Mesothelial cell of epicardium (in vitro differentiated cells): ENCODE measurements at regions not wholly inside any gene's neighbourhood (a gene's known extent, or its start where the extent isn't known, plus 50 kb on each side); places are given as distances from the start of the nearest gene placed in this dataset.
A peak's percentile ranks its signal among the peaks of the same experiment; 100 is the strongest.
"Not testable (repeated sequence)": the region's sequence is repeated elsewhere in the genome, so short reads cannot be mapped to it uniquely, and the experiment has no call there.

Experiments used
- DNase-seq, 2 experiments: peaks; one replicate each; pipeline ENCODE4 v3.0.0; 2021; ENCODE audit warnings: low spot score in 2 of 2; ENCODE audit not compliant: unreplicated experiment in 2 of 2
- H3K27ac Mint-ChIP-seq: 2 replicates; pipeline ENCODE4 v1.8.0; 2021; ENCODE audit warnings: mixed read lengths
- H3K27me3 Mint-ChIP-seq: 2 replicates; pipeline ENCODE4 v1.8.0; 2021; ENCODE audit warnings: low read depth, mixed read lengths
- H3K36me3 Mint-ChIP-seq: 2 replicates; pipeline ENCODE4 v1.8.0; 2021; ENCODE audit warnings: mixed read lengths
- H3K4me1 Mint-ChIP-seq: 2 replicates; pipeline ENCODE4 v1.8.0; 2021; ENCODE audit warnings: mixed read lengths
- H3K4me3 Mint-ChIP-seq: 2 replicates; pipeline ENCODE4 v1.8.0; 2021; ENCODE audit warnings: mild to moderate bottlenecking, moderate library complexity, mixed read lengths
- H3K9me3 Mint-ChIP-seq: 2 replicates; pipeline ENCODE4 v1.8.0; 2021; ENCODE audit warnings: mixed read lengths
- CTCF ChIP-seq: fragments of 200-600 bp; sonication (generic); IDR thresholded peaks from one replicate; pipeline ENCODE4 v1.5.0; 2021; ENCODE audit warnings: antibody characterized with exemption; ENCODE audit not compliant: unreplicated experiment

GRCh38 chr2:62320657-62321357 lies 124.9 kb downstream of the B3GNT2 start:
- H3K9me3 Mint-ChIP-seq = peaks cover 16% of the 10 kb centered on the region
- H3K4me3 Mint-ChIP-seq = no peak overlapping the region
- H3K27ac Mint-ChIP-seq = peak overlapping the region; percentile 54
- peaks cover 20% of the 10 kb centered on the region for H3K4me1 Mint-ChIP-seq
- no peak for DNase-seq
- H3K27me3 Mint-ChIP-seq = no peaks in the 10 kb centered on the region
- H3K36me3 Mint-ChIP-seq = peaks cover 12% of the 10 kb centered on the region
- no peak for TF ChIP-seq CTCF

- H3K4me3 Mint-ChIP-seq, H3K36me3 Mint-ChIP-seq, H3K27ac Mint-ChIP-seq, DNase-seq, H3K27me3 Mint-ChIP-seq: not testable (repeated sequence)
- Mint-ChIP-seq H3K9me3 (peaks cover 10% of the 10 kb centered on the region), H3K4me1 (peaks cover 20% of the 10 kb centered on the region)
Observed at GRCh38 chr2:62320137-62320536, 124.2 kb downstream of the B3GNT2 start.

GRCh38 chr2:62319070-62319469 lies 123.2 kb downstream of the B3GNT2 start:
- no peak for DNase-seq
- H3K4me3 Mint-ChIP-seq = no peak overlapping the region
- H3K27ac Mint-ChIP-seq = peak overlapping the region; percentile 7
- no peak for TF ChIP-seq CTCF
- no peaks in the 10 kb centered on the region for H3K9me3 Mint-ChIP-seq
- H3K4me1 Mint-ChIP-seq = peaks cover 20% of the 10 kb centered on the region
- H3K36me3 Mint-ChIP-seq = no peaks in the 10 kb centered on the region
- H3K27me3 Mint-ChIP-seq = no peaks in the 10 kb centered on the region

- Mint-ChIP-seq H3K9me3 (no peaks in the 10 kb centered on the region), H3K4me3 (no peak overlapping the region), H3K27me3 (no peaks in the 10 kb centered on the region), H3K36me3 (no peaks in the 10 kb centered on the region), H3K4me1 (peaks cover 4% of the 10 kb centered on the region), H3K27ac (no peak overlapping the region)
- no peak for TF ChIP-seq CTCF
- DNase-seq = no peak
Observed at GRCh38 chr2:62315476-62315875, 119.6 kb downstream of the B3GNT2 start.

- no peak for DNase-seq
- Mint-ChIP-seq H3K4me1 (peaks cover 15% of the 10 kb centered on the region), H3K9me3 (no peaks in the 10 kb centered on the region), H3K27ac (no peak overlapping the region), H3K4me3 (no peak overlapping the region), H3K36me3 (no peaks in the 10 kb centered on the region), H3K27me3 (no peaks in the 10 kb centered on the region)
- TF ChIP-seq CTCF = no peak
Observed at GRCh38 chr2:62314291-62314690, 118.4 kb downstream of the B3GNT2 start.

GRCh38 chr2:62313449-62314227 lies 117.7 kb downstream of the B3GNT2 start:
- Mint-ChIP-seq H3K27me3 (no peaks in the 10 kb centered on the region), H3K27ac (no peak overlapping the region), H3K36me3 (no peaks in the 10 kb centered on the region), H3K9me3 (no peaks in the 10 kb centered on the region), H3K4me1 (peaks cover 11% of the 10 kb centered on the region), H3K4me3 (no peak overlapping the region)
- TF ChIP-seq CTCF = no peak
- no peak for DNase-seq
